NCI-H1930 (cell line): ENCODE measurements at regions not wholly inside any gene's neighbourhood (a gene's known extent, or its start where the extent isn't known, plus 50 kb on each side); places are given as distances from the start of the nearest gene placed in this dataset.
"Not testable (repeated sequence)": the region's sequence is repeated elsewhere in the genome, so short reads cannot be mapped to it uniquely, and the experiment has no call there.

Source experiments
- DNase-seq, 2 experiments: peaks; one replicate each; lab custom pipeline; 2025; lab: John Stamatoyannopoulos, UW

GRCh38 chr1:224791362-224791941, 138.0 kb upstream of the DNAH14 start:
- no peak for DNase-seq

GRCh38 chr1:224795591-224795990, 133.9 kb upstream of the DNAH14 start:
- DNase-seq, result no peak

DNA sequence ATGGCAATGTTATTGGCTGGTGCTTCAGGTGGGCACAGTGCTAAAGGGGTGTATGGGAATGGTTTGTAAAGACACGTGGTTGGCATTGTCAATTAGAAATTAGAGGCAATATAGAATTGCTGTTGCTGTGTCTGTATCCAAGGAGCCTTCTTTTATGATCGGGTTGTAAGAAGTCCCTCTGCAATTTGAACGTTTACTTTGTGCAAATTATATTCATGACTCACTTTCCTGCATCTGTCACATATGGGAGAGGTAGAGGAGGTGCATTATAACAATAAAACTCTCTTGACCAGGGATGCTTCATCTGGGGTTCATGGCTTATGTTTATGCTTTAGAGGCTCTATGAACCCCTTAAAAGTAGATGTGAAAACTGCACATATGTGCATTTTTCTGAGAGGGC, 130.4 kb upstream of the DNAH14 start:
- no peak for DNase-seq

- no peak for DNase-seq
Measured at GRCh38 chr1:224800486-224801119, 128.9 kb upstream of the DNAH14 start.

GRCh38 chr1:224801844-224802490, 127.5 kb upstream of the DNAH14 start:
- DNase-seq, result no peak

- DNase-seq, result no peak
Measured at GRCh38 chr1:224802617-224803016, 126.9 kb upstream of the DNAH14 start.

DNA sequence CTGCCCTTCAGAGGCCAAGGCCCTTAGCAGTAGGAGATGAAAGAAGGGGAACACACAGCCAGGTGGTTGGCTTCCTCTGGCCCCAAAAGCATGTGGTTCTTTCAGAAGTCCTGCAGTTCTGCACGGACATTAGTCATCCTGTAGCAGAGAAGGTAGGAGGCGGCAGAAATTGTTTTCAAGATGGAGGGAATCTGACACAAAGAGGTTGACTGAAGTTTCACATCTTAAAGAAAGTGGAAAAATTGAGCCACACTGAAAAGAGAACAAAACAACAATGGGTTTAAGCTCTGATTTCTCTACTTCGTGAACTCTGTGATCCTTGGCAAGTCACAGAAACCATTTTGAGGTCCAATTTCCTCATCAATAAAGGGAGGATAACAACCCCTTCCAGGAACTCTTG, 125.3 kb upstream of the DNAH14 start:
- DNase-seq, result no peak

GRCh38 chr1:224805889-224806288, 123.6 kb upstream of the DNAH14 start:
- no peak for DNase-seq

GRCh38 chr1:224809137-224809536, 120.3 kb upstream of the DNAH14 start:
- no peak for DNase-seq

GRCh38 chr1:224809613-224810012, 119.9 kb upstream of the DNAH14 start:
- no peak for DNase-seq

DNA sequence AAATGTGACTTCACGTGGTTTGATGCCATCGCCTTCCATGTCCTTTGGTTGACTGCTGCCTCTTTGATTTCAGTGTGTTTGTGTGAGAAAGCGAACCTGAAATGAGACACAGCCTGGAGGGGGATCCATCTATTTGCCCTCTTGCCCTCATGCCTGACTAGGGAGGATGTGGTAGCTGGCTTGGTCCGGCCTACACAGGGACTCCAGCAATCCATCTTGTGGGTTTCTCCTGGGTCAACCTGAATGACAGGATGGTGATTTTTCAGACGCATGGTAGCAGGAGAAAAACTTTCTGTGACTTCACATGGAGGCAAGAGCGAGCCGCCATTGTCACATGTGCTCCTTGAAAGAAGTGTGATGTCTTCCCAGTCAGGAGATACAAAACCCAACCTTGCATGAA, 117.9 kb upstream of the DNAH14 start:
- DNase-seq, result no peak

- DNase-seq, result no peak
Measured at GRCh38 chr1:224815647-224816046, 113.8 kb upstream of the DNAH14 start.

DNA sequence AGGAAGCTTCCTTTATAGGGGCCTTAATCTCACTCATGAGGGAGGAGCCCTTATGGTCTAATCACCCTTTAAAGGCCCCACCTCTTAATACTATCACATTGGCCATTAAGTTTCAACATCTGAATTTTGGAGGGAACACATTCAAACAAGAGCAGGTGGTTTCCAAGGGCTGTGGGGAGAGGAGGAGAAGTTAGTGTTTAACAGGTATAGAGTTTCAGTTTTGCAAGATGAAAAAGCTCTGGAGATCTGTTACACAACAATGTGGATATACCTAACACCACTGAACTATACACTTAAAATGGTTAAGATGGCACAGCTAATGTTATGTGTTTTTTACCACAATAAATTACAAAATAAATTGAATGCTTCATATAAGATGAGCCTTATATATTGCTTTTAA, 113.4 kb upstream of the DNAH14 start:
- DNase-seq, result no peak

DNA sequence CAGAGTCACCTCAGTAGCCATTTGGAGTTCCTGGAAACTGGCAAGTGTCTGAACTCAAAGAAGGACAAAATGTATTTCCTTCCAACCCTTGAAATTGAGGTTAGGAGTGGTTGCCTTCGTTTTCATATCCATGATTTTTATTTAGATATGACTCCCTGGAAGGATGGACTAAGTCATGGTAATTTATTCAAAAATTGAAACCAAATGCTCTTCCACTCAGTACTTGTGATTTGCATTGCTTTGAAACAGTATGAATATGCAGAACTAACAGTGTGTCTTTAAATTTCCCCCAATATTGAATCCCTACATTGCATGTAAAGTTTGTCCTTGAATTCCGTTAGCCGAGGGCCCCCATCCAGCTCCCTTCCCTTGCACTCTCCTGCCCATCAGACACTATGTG, 112.1 kb upstream of the DNAH14 start:
- no peak for DNase-seq

- no peak for DNase-seq
Measured at GRCh38 chr1:224819861-224820260, 109.6 kb upstream of the DNAH14 start.

- no peak for DNase-seq
Measured at GRCh38 chr1:224820341-224820740, 109.1 kb upstream of the DNAH14 start.

DNA sequence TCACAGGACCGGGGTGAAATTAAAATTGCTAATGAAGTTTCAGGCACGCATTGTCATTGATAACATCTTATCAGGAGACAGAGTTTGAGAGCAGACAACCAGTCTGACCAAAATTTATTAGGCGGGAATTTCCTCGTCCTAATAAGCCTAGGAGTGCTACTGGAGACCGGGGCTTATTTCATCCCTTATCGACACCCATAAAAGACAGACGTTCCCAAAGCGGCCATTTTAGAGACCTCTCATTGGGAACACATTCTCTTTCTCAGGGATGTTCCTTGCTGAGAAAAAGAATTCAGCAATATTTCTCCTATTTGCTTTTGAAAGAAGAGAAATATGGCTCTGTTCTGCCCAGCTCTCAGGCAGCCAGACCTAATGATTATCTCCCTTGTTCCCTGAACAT, 107.7 kb upstream of the DNAH14 start:
- DNase-seq, result not testable (repeated sequence)

DNA sequence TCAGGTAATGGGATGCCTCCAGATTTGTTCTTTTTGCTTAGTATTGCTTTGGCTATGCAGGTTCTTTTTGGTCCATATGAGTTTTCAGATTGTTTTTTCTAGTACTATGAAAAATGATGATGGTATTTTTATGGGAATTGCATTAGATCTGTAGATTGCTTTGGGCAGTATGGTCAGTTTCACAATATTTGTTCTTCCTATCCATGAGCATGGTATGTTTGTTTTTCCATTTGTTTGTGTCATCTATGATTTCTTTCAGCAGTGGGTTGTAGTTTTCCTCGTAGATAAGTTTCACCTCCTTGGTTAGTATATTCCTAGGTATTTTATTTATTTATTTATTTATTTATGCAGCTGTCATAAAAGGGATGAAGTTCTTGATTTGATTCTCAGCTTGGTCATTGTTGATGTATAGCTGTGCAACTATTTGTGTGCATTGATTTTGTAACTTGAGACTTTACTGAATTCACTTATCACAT, 103.9 kb upstream of the DNAH14 start:
- no peak for DNase-seq

DNA sequence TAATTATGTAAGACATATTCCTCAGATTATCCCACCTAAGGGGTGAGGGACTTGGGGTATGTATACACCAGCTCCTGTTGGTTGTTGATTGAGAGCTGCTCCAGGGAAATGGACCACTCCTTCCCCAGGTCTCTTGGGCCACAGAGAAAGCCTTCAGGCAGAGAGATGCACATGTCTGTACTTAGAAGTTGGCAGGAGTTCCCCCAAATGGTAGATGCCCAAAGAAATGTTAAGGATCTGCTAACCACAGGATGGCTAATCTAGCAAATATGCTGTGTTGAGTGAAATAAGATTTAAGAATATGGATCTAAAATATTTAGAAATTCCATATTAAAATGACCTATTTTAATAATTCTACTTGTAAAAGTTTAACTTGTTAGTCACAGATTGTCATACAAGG, 100.8 kb upstream of the DNAH14 start:
- DNase-seq, result no peak

DNA sequence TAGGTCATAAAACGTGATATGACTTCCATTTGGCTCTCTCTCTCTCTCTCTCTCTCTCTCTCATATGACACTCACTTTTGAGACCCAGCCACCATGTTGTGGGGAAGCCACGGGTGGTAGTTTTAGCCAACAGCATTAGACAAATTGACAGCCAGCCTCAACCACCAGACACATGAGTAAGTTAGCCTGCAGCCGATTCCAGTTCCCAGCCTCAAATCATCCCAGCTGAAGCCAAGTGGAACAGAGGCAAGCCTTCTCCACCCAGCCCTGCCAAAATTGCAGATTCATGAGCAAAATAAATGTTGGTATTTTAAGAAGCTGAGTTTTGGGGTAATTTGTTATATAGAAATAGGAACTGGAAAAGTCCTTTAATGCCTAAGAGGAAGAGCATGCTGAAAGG, 98.0 kb upstream of the DNAH14 start:
- DNase-seq, result no peak

DNA sequence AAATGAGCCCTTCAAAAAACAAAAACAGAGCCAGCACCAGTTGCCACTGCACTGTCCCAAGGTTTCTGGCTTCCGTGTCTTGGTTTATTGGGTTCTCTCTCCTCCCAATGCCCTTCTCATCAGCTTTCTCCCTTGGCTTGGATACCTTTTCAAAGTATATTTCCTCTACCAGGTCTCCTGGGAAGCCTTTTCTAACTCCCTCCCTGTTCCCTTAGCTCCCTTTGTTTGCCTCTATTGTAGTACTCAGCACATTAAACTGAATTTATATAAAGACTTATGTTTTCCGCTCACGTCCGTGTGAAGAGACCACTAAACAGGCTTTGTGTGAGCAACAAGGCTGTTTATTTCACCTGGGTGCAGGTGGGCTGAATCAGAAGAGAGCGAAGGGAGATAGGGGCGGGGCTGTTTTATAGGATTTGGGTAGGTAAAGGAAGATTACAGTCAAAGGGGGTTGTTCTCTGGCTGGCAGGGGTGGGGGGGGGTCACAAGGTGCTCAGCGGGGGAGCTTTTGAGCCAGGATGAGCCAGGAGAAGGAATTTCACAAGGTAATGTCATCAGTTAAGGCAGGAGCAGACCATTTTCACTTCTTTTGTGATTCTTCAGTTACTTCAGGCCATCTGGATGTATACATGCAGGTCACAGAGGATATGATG, 89.7 kb upstream of the DNAH14 start:
- not testable (repeated sequence) for DNase-seq

GRCh38 chr1:224841803-224842202, 87.7 kb upstream of the DNAH14 start:
- DNase-seq, result not testable (repeated sequence)
